ENCODE measurements at regions not wholly inside any gene's neighbourhood (a gene's known extent, or its start where the extent isn't known, plus 50 kb on each side); places are given as distances from the start of the nearest gene placed in this dataset.

DNA sequence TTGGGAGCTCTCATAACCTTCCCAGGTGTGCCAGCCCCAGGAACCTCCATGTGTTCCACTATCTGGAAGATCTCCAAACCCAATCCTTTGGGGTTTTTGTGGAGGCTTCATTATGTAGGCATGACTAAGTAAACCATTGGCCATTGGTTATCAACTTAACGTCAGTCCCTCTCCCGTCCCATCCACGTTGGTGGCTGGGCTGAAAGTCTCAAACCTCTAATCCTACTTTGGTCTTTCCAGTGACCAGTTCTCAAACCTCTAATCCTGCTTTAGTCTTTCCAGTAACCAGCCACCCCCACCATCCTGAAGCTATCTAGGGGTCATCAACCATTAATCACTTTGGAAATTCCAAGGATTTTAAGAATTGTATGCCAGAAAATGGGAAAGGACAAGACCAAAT, 704.7 kb upstream of the TMEFF2 start:
- no peak for TF ChIP-seq EZH2 (IDR thresholded peaks at IDR 0.05; ENCODE audit: insufficient read depth, low read length)
- TF ChIP-seq, protein P1, sequence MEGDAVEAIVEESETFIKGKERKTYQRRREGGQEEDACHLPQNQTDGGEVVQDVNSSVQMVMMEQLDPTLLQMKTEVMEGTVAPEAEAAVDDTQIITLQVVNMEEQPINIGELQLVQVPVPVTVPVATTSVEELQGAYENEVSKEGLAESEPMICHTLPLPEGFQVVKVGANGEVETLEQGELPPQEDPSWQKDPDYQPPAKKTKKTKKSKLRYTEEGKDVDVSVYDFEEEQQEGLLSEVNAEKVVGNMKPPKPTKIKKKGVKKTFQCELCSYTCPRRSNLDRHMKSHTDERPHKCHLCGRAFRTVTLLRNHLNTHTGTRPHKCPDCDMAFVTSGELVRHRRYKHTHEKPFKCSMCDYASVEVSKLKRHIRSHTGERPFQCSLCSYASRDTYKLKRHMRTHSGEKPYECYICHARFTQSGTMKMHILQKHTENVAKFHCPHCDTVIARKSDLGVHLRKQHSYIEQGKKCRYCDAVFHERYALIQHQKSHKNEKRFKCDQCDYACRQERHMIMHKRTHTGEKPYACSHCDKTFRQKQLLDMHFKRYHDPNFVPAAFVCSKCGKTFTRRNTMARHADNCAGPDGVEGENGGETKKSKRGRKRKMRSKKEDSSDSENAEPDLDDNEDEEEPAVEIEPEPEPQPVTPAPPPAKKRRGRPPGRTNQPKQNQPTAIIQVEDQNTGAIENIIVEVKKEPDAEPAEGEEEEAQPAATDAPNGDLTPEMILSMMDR (IDR thresholded peaks at IDR 0.05; ENCODE audit: insufficient read depth, low read depth, low read length) = no peak
